Nephron progenitor cell (in vitro differentiated cells): ENCODE measurements at regions not wholly inside any gene's neighbourhood (a gene's known extent, or its start where the extent isn't known, plus 50 kb on each side); places are given as distances from the start of the nearest gene placed in this dataset.

Source experiments
- DNase-seq: peaks from one replicate; pipeline ENCODE4 v3.0.0; 2021
- H3K27ac Mint-ChIP-seq: 2 replicates; pipeline ENCODE4 v1.8.0; 2021; ENCODE audit warnings: mild to moderate bottlenecking, moderate library complexity, mixed read lengths
- H3K27me3 Mint-ChIP-seq: 2 replicates; pipeline ENCODE4 v1.8.0; 2021; ENCODE audit warnings: mild to moderate bottlenecking, low read depth, mixed read lengths; ENCODE audit not compliant: poor library complexity
- H3K36me3 Mint-ChIP-seq: 2 replicates; pipeline ENCODE4 v1.8.0; 2021; ENCODE audit warnings: low read depth, mixed read lengths
- H3K4me1 Mint-ChIP-seq: 2 replicates; pipeline ENCODE4 v1.8.0; 2021; ENCODE audit warnings: mixed read lengths
- H3K4me3 Mint-ChIP-seq: 2 replicates; pipeline ENCODE4 v1.8.0; 2021; ENCODE audit warnings: mild to moderate bottlenecking, moderate library complexity, mixed read lengths
- H3K9me3 Mint-ChIP-seq: 2 replicates; pipeline ENCODE4 v1.8.0; 2021; ENCODE audit warnings: mild to moderate bottlenecking, moderate library complexity, mixed read lengths
- CTCF ChIP-seq: fragments of 200-600 bp; sonication (generic); IDR thresholded peaks from 2 replicates; pipeline ENCODE4 v1.5.0; 2021; ENCODE audit warnings: antibody characterized with exemption

GRCh38 chr2:8622199-8622911 is 59.5 kb upstream of the ID2 start:
- H3K4me1 Mint-ChIP-seq = peaks cover 65% of the 10 kb centered on the region
- H3K27me3 Mint-ChIP-seq = peaks cover 16% of the 10 kb centered on the region
- TF ChIP-seq CTCF = no peak
- peak overlapping the region; percentile 51 for H3K27ac Mint-ChIP-seq
- H3K4me3 Mint-ChIP-seq = no peak overlapping the region
- peaks cover 5% of the 10 kb centered on the region for H3K36me3 Mint-ChIP-seq
- no peak for DNase-seq
- H3K9me3 Mint-ChIP-seq = peaks cover 4% of the 10 kb centered on the region

- no peak for DNase-seq
- Mint-ChIP-seq H3K27me3 (peaks cover 16% of the 10 kb centered on the region), H3K9me3 (peaks cover 4% of the 10 kb centered on the region), H3K4me1 (peaks cover 64% of the 10 kb centered on the region), H3K36me3 (peaks cover 4% of the 10 kb centered on the region), H3K4me3 (no peak overlapping the region), H3K27ac (peak overlapping the region; percentile 51)
- TF ChIP-seq CTCF = no peak
Observed at GRCh38 chr2:8622924-8623465, 58.9 kb upstream of the ID2 start.

- Mint-ChIP-seq H3K36me3 (no peaks in the 10 kb centered on the region), H3K4me3 (no peak overlapping the region), H3K27ac (no peak overlapping the region), H3K9me3 (peaks cover 4% of the 10 kb centered on the region), H3K4me1 (peaks cover 64% of the 10 kb centered on the region), H3K27me3 (peaks cover 15% of the 10 kb centered on the region)
- TF ChIP-seq CTCF = no peak
- DNase-seq = no peak
Observed at GRCh38 chr2:8623576-8623957, 58.3 kb upstream of the ID2 start.

GRCh38 chr2:8623958-8624591 is 57.8 kb upstream of the ID2 start:
- peaks cover 4% of the 10 kb centered on the region for H3K9me3 Mint-ChIP-seq
- peaks cover 69% of the 10 kb centered on the region for H3K4me1 Mint-ChIP-seq
- no peak overlapping the region for H3K4me3 Mint-ChIP-seq
- no peaks in the 10 kb centered on the region for H3K36me3 Mint-ChIP-seq
- TF ChIP-seq CTCF = no peak
- no peak overlapping the region for H3K27ac Mint-ChIP-seq
- H3K27me3 Mint-ChIP-seq = peaks cover 13% of the 10 kb centered on the region
- DNase-seq = no peak

GRCh38 chr2:8624855-8625398 is 56.9 kb upstream of the ID2 start:
- no peaks in the 10 kb centered on the region for H3K36me3 Mint-ChIP-seq
- no peak overlapping the region for H3K4me3 Mint-ChIP-seq
- no peak overlapping the region for H3K27ac Mint-ChIP-seq
- peaks cover 10% of the 10 kb centered on the region for H3K27me3 Mint-ChIP-seq
- H3K4me1 Mint-ChIP-seq = peaks cover 74% of the 10 kb centered on the region
- no peak for TF ChIP-seq CTCF
- peaks cover 4% of the 10 kb centered on the region for H3K9me3 Mint-ChIP-seq
- DNase-seq = no peak
